HEK293T (cell line): ENCODE measurements at regions not wholly inside any gene's neighbourhood (a gene's known extent, or its start where the extent isn't known, plus 50 kb on each side); places are given as distances from the start of the nearest gene placed in this dataset.

Experiments
- BHLHE40 ChIP-seq: fragments of 450-650 bp; IDR thresholded peaks from 2 replicates; pipeline ENCODE4 v1.6.1; 2016; ENCODE audit warnings: mild to moderate bottlenecking, moderate library complexity, borderline replicate concordance
- CTBP1 ChIP-seq: fragments of 450-650 bp; IDR thresholded peaks from 2 replicates; pipeline ENCODE4 v1.6.1; 2016; ENCODE audit warnings: borderline replicate concordance
- L3MBTL2 ChIP-seq: fragments of 450-650 bp; conservative IDR thresholded peaks from 2 replicates; pipeline ENCODE4 v1.6.1; 2016; ENCODE audit warnings: mild to moderate bottlenecking

- no peak for TF ChIP-seq CTBP1
- TF ChIP-seq L3MBTL2: no peak
- TF ChIP-seq BHLHE40: no peak
Observed at GRCh38 chr21:35294231-35294898, 245.3 kb upstream of the RUNX1 start.
